ENCODE measurements at regions not wholly inside any gene's neighbourhood (a gene's known extent, or its start where the extent isn't known, plus 50 kb on each side); places are given as distances from the start of the nearest gene placed in this dataset.

GRCh38 chr3:88641033-88641604, 466.3 kb upstream of the EPHA3 start:
- TF ChIP-seq CTCF (IDR thresholded peaks at IDR 0.05) (no peak), POLR2A (IDR thresholded peaks at IDR 0.05) (no peak), POLR2AphosphoS5 (IDR thresholded peaks at IDR 0.05) (no peak)

Measured in breast epithelium (tissue), 3 donors.